ENCODE measurements at regions not wholly inside any gene's neighbourhood (a gene's known extent, or its start where the extent isn't known, plus 50 kb on each side); places are given as distances from the start of the nearest gene placed in this dataset.
A peak's percentile ranks its signal among the peaks of the same experiment; 100 is the strongest.

DNA sequence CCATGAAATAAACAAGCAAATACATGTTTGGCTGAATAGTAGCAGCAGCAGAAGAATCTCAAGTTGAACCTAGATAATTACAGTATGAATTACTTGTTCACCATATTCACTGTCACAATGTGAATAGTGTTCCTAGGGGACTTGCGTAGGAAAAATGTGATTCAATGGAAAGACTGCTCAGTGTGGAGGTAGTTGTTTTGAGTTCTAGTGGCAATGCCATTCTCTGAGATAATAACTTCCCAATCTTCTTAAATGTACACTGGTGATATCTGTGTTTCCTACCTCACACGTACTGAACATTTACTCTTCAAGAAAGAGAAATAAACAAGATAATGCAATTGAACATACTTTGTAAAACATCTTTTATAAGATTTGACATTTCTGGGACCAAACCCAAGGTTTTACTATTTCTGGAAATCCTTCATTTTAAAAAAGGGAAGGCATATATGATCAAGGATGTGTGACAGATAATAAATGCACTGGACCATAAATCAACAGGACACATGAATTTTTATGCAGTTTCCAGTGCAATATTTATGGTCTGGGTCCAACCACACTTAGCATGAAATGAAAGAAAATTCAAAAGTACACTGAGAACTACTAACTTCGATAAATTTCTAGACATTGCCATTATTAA lies 598.3 kb upstream of the ZNF385D start:
- Histone ChIP-seq H2BK120ac (replicated peaks; ENCODE audit: low read depth, low read length) (no peak overlapping the region), H3K23ac (ENCODE audit: insufficient read length) (no peak overlapping the region), H2AK5ac (ENCODE audit: low read depth, low read length) (no peak overlapping the region), H2AFZ (ENCODE audit: low read length) (0 out of 2 replicates have a peak overlapping the region, but pooled peaks have one; percentile 9), H3K4me2 (ENCODE audit: insufficient read depth in 1 of 2, low read depth in 2 of 2, low read length in 2 of 2) (no peak overlapping the region), H2BK15ac (ENCODE audit: low read length) (no peak overlapping the region), H2BK12ac (ENCODE audit: low read depth, low read length) (no peak overlapping the region), H3K27ac (ENCODE audit: low read depth, low read length) (no peak overlapping the region), H3K56ac (replicated peaks; ENCODE audit: insufficient read length, low read depth, low read length) (no peak overlapping the region), H2BK5ac (ENCODE audit: low read depth, low read length) (no peak overlapping the region), H3K14ac (ENCODE audit: insufficient read length) (no peak overlapping the region), H3K79me1 (ENCODE audit: low read depth, low read length) (no peaks in the 10 kb centered on the region), H3K18ac (ENCODE audit: extremely low read depth, low read length) (no peak overlapping the region), H3K36me3 (ENCODE audit: control insufficient read depth in 2 of 4, insufficient read depth in 4 of 4, low read length in 3 of 4) (no peaks in the 10 kb centered on the region), H4K91ac (replicated peaks; ENCODE audit: insufficient read length, low read length) (no peak overlapping the region), H3K27me3 (replicated peaks in 1 of 4; ENCODE audit: control insufficient read depth in 3 of 4, extremely low read depth in 1 of 4, insufficient read depth in 3 of 4, low read length in 3 of 4) (no peaks in the 10 kb centered on the region), H3K4me1 (replicated peaks in 1 of 4; ENCODE audit: control insufficient read depth in 3 of 4, insufficient read depth in 4 of 4, low read length in 3 of 4) (no peaks in the 10 kb centered on the region), H2BK20ac (ENCODE audit: low read length) (no peak overlapping the region), H3K79me2 (ENCODE audit: control insufficient read depth in 1 of 2, insufficient read depth in 2 of 2, low read length in 2 of 2) (no peaks in the 10 kb centered on the region), H3K23me2 (ENCODE audit: low read depth, low read length) (no peaks in the 10 kb centered on the region), H3K9me3 (ENCODE audit: insufficient read depth in 2 of 2, low read depth in 1 of 2, low read length in 1 of 2) (no peaks in the 10 kb centered on the region), H3K4me3 (ENCODE audit: extremely low read depth in 1 of 4, insufficient read depth in 2 of 4, low read depth in 3 of 4, low read length in 4 of 4) (no peak overlapping the region), H4K20me1 (replicated peaks in 1 of 2; ENCODE audit: control insufficient read depth in 1 of 2, insufficient read depth in 2 of 2, low read length in 2 of 2) (no peaks in the 10 kb centered on the region), H3K4ac (replicated peaks; ENCODE audit: insufficient read length, low read depth, low read length) (no peak overlapping the region), H4K8ac (ENCODE audit: extremely low read depth, insufficient read depth, low read length) (no peak overlapping the region), H4K5ac (ENCODE audit: insufficient read length, low read depth, low read length) (no peak overlapping the region), H3K9ac (replicated peaks in 1 of 4; ENCODE audit: extremely low read depth in 1 of 4, low read depth in 3 of 4, low read length in 3 of 4) (no peak overlapping the region)
- 91% methylated on average over 3 of the region's 3 CpGs; no CpG with 5 or more reads in 1 of the 2 experiments for WGBS, 2 experiments (ENCODE audit: extremely low coverage in 1 of 2, insufficient coverage in 1 of 2, insufficient read length in 1 of 2, insufficient replicate concordance in 2 of 2, low coverage in 1 of 2, low lambda C conversion rate in 2 of 2, missing lambda C conversion rate in 1 of 2)
- POLR2A ChIA-PET (ENCODE audit: partially characterized antibody) = no interaction called here
- CTCF ChIA-PET (ENCODE audit: partially characterized antibody) = no interaction called here
- DNase-seq (ENCODE audit: low read depth in 1 of 2, low spot score in 2 of 2) = no peak
- FAIRE-seq = no peak
- TF ChIP-seq SIRT6 (IDR thresholded peaks at IDR 0.05; ENCODE audit: low read length) (no peak), KDM4A (IDR thresholded peaks at IDR 0.05; ENCODE audit: low read depth, low read length, severe bottlenecking) (no peak), YY1 (IDR thresholded peaks at IDR 0.05; ENCODE audit: low read depth, low read length) (no peak), POLR2AphosphoS5 (IDR thresholded peaks at IDR 0.05; ENCODE audit: low read depth, low read length) (no peak), SP2 (IDR thresholded peaks at IDR 0.05; ENCODE audit: low read length) (no peak), RFX5 (IDR thresholded peaks at IDR 0.05; ENCODE audit: borderline replicate concordance, low read depth, low read length) (no peak), TAF1 (IDR thresholded peaks at IDR 0.05; ENCODE audit: low read depth, low read length) (no peak), PHF8 (conservative IDR thresholded peaks at IDR 0.05; ENCODE audit: low read depth, low read length) (no peak), RBBP5 (IDR thresholded peaks at IDR 0.05; ENCODE audit: borderline replicate concordance, low read depth, low read length) (no peak), RXRA (IDR thresholded peaks at IDR 0.05; ENCODE audit: insufficient read depth, low read depth, low read length) (no peak), TEAD4 (IDR thresholded peaks at IDR 0.05; ENCODE audit: low read depth, low read length) (no peak), TAF7 (optimal IDR thresholded peaks at IDR 0.05; ENCODE audit: borderline replicate concordance, low read depth, low read length) (no peak), KDM5A (IDR thresholded peaks at IDR 0.05; ENCODE audit: low read length) (no peak), SIN3A (conservative IDR thresholded peaks at IDR 0.05 in 1 of 2, IDR thresholded peaks at IDR 0.05 in 1 of 2; ENCODE audit: low read depth in 1 of 2, low read length in 2 of 2) (no peak)
- TF ChIP-seq, protein P1, sequence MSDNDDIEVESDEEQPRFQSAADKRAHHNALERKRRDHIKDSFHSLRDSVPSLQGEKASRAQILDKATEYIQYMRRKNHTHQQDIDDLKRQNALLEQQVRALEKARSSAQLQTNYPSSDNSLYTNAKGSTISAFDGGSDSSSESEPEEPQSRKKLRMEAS (IDR thresholded peaks at IDR 0.05) = no peak

All from H1 (cell line).